Fibroblast of upper back skin (primary cell): ENCODE measurements at regions not wholly inside any gene's neighbourhood (a gene's known extent, or its start where the extent isn't known, plus 50 kb on each side); places are given as distances from the start of the nearest gene placed in this dataset.
"Not testable (repeated sequence)": the region's sequence is repeated elsewhere in the genome, so short reads cannot be mapped to it uniquely, and the experiment has no call there.

Experiments
- DNase-seq: peaks from one replicate; pipeline ENCODE4 v3.0.0-alpha.2; 2013

GRCh38 chr17:64784353-64785010 is 122.4 kb upstream of the SMURF2 start:
- DNase-seq: no peak

- DNase-seq: no peak
Measured at GRCh38 chr17:64783556-64784352, 121.6 kb upstream of the SMURF2 start.

- no peak for DNase-seq
Measured at GRCh38 chr17:64783031-64783461, 120.9 kb upstream of the SMURF2 start.

- no peak for DNase-seq
Measured at GRCh38 chr17:64781810-64782555, 119.9 kb upstream of the SMURF2 start.

GRCh38 chr17:64781014-64781756 is 119.1 kb upstream of the SMURF2 start:
- peak; percentile 24 for DNase-seq

GRCh38 chr17:64780096-64781013 is 118.2 kb upstream of the SMURF2 start:
- DNase-seq: no peak

- no peak for DNase-seq
Measured at GRCh38 chr17:64779376-64780095, 117.4 kb upstream of the SMURF2 start.

- not testable (repeated sequence) for DNase-seq
Measured at GRCh38 chr17:64779098-64779375, 116.9 kb upstream of the SMURF2 start.

GRCh38 chr17:64778240-64779097 is 116.4 kb upstream of the SMURF2 start:
- no peak for DNase-seq

GRCh38 chr17:64777415-64778239 is 115.5 kb upstream of the SMURF2 start:
- no peak for DNase-seq

- peak; percentile 78 for DNase-seq
Measured at GRCh38 chr17:64776720-64777414, 114.8 kb upstream of the SMURF2 start.

- DNase-seq: no peak
Measured at GRCh38 chr17:64775701-64776570, 113.8 kb upstream of the SMURF2 start.

- no peak for DNase-seq
Measured at GRCh38 chr17:64774888-64775540, 112.9 kb upstream of the SMURF2 start.

GRCh38 chr17:64773836-64774761 is 112.0 kb upstream of the SMURF2 start:
- peak; percentile 72 for DNase-seq

GRCh38 chr17:64773386-64773835 is 111.3 kb upstream of the SMURF2 start:
- DNase-seq: no peak

GRCh38 chr17:64772845-64773299 is 110.8 kb upstream of the SMURF2 start:
- no peak for DNase-seq
